ENCODE measurements at regions not wholly inside any gene's neighbourhood (a gene's known extent, or its start where the extent isn't known, plus 50 kb on each side); places are given as distances from the start of the nearest gene placed in this dataset.

DNA sequence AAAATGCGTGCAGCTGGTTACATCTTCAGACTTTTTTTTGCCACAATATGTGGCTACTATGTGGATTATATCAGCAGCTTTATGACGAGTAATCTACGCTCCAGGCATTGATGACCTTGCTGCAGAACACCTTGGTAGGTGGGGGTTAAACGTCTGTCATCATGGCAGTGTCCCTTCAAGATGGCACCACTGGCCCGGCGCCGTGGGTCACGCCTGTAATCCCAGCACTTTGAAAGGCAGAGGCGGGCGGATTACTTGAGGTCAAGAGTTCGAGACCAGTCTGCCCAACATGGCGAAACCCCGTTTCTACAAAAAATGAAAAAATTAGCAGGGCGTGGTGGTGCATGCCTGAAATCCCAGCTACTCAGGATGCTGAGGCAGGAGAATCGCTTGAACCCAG lies 177.5 kb downstream of the AEBP2 start:
- Mint-ChIP-seq H3K27me3 (ENCODE audit: low read depth in 3 of 3) (peaks cover 0 to 1% (median 0%) of the 10 kb centered on the region in 3 donors), H3K36me3 (no peaks in the 10 kb centered on the region), H3K4me3 (no peak overlapping the region), H3K4me1 (peaks cover 3% of the 10 kb centered on the region), H3K9me3 (peaks cover 0 to 13% (median 5%) of the 10 kb centered on the region in 7 donors), H3K27ac (no peak overlapping the region)
- WGBS (ENCODE audit: insufficient coverage) = 97% methylated on average over 13 of the region's 15 CpGs
- H3K27me3 ChIP-seq (ENCODE audit: control insufficient read depth in 2 of 2, insufficient read depth in 2 of 2, low read length in 2 of 2) = no peaks in the 10 kb centered on the region
- no peaks in the 10 kb centered on the region for H3K4me1 ChIP-seq (ENCODE audit: control insufficient read depth in 1 of 2, insufficient read depth in 2 of 2, low read length in 2 of 2)
- DNase-seq = no peak
- H3K9me3 ChIP-seq (replicated peaks in 1 of 2; ENCODE audit: control insufficient read depth in 1 of 2, insufficient read depth in 1 of 2, low read length in 2 of 2) = peaks cover 0 to 6% of the 10 kb centered on the region in 2 donors
- H3K36me3 ChIP-seq (replicated peaks in 1 of 2; ENCODE audit: control insufficient read depth in 1 of 2, insufficient read depth in 2 of 2, low read length in 2 of 2) = no peaks in the 10 kb centered on the region
- no peak overlapping the region for H3K9ac ChIP-seq (ENCODE audit: insufficient read depth, low read length, poor library complexity, severe bottlenecking)
- no peak overlapping the region for H2AFZ ChIP-seq (ENCODE audit: insufficient read depth, low read depth, low read length, poor library complexity, severe bottlenecking)
- H4K20me1 ChIP-seq (ENCODE audit: insufficient read depth, low read length) = no peaks in the 10 kb centered on the region
- no peak overlapping the region for H3K4me2 ChIP-seq (replicated peaks; ENCODE audit: extremely low read depth, low read length, poor library complexity, severe bottlenecking)
- intact Hi-C loops (cut with micrococcal nuclease) = no loop called here
- H3K79me2 ChIP-seq (ENCODE audit: insufficient read depth, low read length) = no peaks in the 10 kb centered on the region
- no peak overlapping the region for H3K27ac ChIP-seq (ENCODE audit: low read depth in 1 of 2, low read length in 2 of 2)
- no peak for TF ChIP-seq CTCF (IDR thresholded peaks at IDR 0.05)
- H3K4me3 ChIP-seq (replicated peaks in 1 of 3; ENCODE audit: low read depth in 2 of 3, low read length in 3 of 3) = no peak overlapping the region

GRCh38 chr12:19620222-19620621 lies 180.9 kb downstream of the AEBP2 start:
- Mint-ChIP-seq H3K4me1 (peaks cover 12% of the 10 kb centered on the region), H3K36me3 (no peaks in the 10 kb centered on the region), H3K4me3 (no peak overlapping the region), H3K27me3 (ENCODE audit: low read depth in 3 of 3) (peaks cover 0 to 3% (median 0%) of the 10 kb centered on the region in 3 donors), H3K9me3 (peaks cover 1 to 9% (median 2%) of the 10 kb centered on the region in 7 donors), H3K27ac (no peak overlapping the region)
- no peak for TF ChIP-seq CTCF (IDR thresholded peaks at IDR 0.05)
- H3K27ac ChIP-seq (ENCODE audit: low read depth in 1 of 2, low read length in 2 of 2) = no peak overlapping the region
- intact Hi-C loops (cut with micrococcal nuclease) = no loop called here
- no peaks in the 10 kb centered on the region for H3K9me3 ChIP-seq (replicated peaks in 1 of 2; ENCODE audit: control insufficient read depth in 1 of 2, insufficient read depth in 1 of 2, low read length in 2 of 2)
- 95% methylated on average over 6 of the region's 7 CpGs for WGBS (ENCODE audit: insufficient coverage)
- no peak overlapping the region for H3K4me2 ChIP-seq (replicated peaks; ENCODE audit: extremely low read depth, low read length, poor library complexity, severe bottlenecking)
- H3K4me3 ChIP-seq (replicated peaks in 1 of 3; ENCODE audit: low read depth in 2 of 3, low read length in 3 of 3) = no peak overlapping the region
- no peak for DNase-seq
- no peaks in the 10 kb centered on the region for H3K27me3 ChIP-seq (ENCODE audit: control insufficient read depth in 2 of 2, insufficient read depth in 2 of 2, low read length in 2 of 2)
- no peak overlapping the region for H3K9ac ChIP-seq (ENCODE audit: insufficient read depth, low read length, poor library complexity, severe bottlenecking)
- H3K79me2 ChIP-seq (ENCODE audit: insufficient read depth, low read length) = no peaks in the 10 kb centered on the region
- peaks cover 0 to 7% of the 10 kb centered on the region in 2 donors for H3K4me1 ChIP-seq (ENCODE audit: control insufficient read depth in 1 of 2, insufficient read depth in 2 of 2, low read length in 2 of 2)
- no peaks in the 10 kb centered on the region for H3K36me3 ChIP-seq (replicated peaks in 1 of 2; ENCODE audit: control insufficient read depth in 1 of 2, insufficient read depth in 2 of 2, low read length in 2 of 2)
- H4K20me1 ChIP-seq (ENCODE audit: insufficient read depth, low read length) = no peaks in the 10 kb centered on the region
- no peak overlapping the region for H2AFZ ChIP-seq (ENCODE audit: insufficient read depth, low read depth, low read length, poor library complexity, severe bottlenecking)
